WTC11 (cell line): ENCODE measurements at regions not wholly inside any gene's neighbourhood (a gene's known extent, or its start where the extent isn't known, plus 50 kb on each side); places are given as distances from the start of the nearest gene placed in this dataset.

Source experiments
- ATAC-seq: fragments of 200-7000 bp; cut with Tn5 transposase; 2 replicates; pipeline ENCODE4 v1.10.0; 2021; ENCODE audit warnings: mild to moderate bottlenecking, moderate library complexity
- CTCF ChIA-PET: fragments of 300-600 bp; sonication (Branson Sonifier 250); formaldehyde crosslinking; loops from one replicate; lab custom pipeline; 2021; ENCODE audit warnings: antibody characterized with exemption; lab: Charles Lee
- POLR2A ChIA-PET: fragments of 350-600 bp; sonication (Branson Sonifier 250); formaldehyde crosslinking; loops from one replicate; lab custom pipeline; 2021; ENCODE audit warnings: antibody characterized with exemption; lab: Charles Lee
- DNase-seq: peaks from one replicate; pipeline ENCODE4 v3.0.0; 2021; ENCODE audit warnings: low spot score
- H3K27ac Mint-ChIP-seq: 2 replicates; pipeline ENCODE4 v1.8.0; 2021; ENCODE audit warnings: mixed read lengths
- H3K27me3 Mint-ChIP-seq: 2 replicates; pipeline ENCODE4 v1.8.0; 2021; ENCODE audit warnings: low read depth, mild to moderate bottlenecking, moderate library complexity, mixed read lengths
- H3K36me3 Mint-ChIP-seq: 2 replicates; pipeline ENCODE4 v1.8.0; 2021; ENCODE audit warnings: mixed read lengths
- H3K4me1 Mint-ChIP-seq: 2 replicates; pipeline ENCODE4 v1.8.0; 2022; ENCODE audit warnings: mixed read lengths
- H3K4me3 Mint-ChIP-seq: 2 replicates; pipeline ENCODE4 v1.8.0; 2021; ENCODE audit warnings: mild to moderate bottlenecking, moderate library complexity, mixed read lengths
- H3K9me3 Mint-ChIP-seq: 2 replicates; pipeline ENCODE4 v1.8.0; 2021; ENCODE audit warnings: mixed read lengths
- ARID4B ChIP-seq: sonication (generic); formaldehyde crosslinking; IDR thresholded peaks from 2 replicates; pipeline ENCODE4 v1.8.0; 2023; ENCODE audit warnings: missing genetic modification reagents, mild to moderate bottlenecking, borderline replicate concordance
- ATF1 ChIP-seq: sonication (generic); formaldehyde crosslinking; IDR thresholded peaks from 2 replicates; pipeline ENCODE4 v1.8.1; 2023; ENCODE audit warnings: mild to moderate bottlenecking, moderate library complexity, missing genetic modification reagents
- ATF3 ChIP-seq: sonication (generic); formaldehyde crosslinking; conservative IDR thresholded peaks from 2 replicates; pipeline ENCODE4 v1.8.1; 2022; ENCODE audit warnings: mild to moderate bottlenecking, missing genetic modification reagents
- ELF4 ChIP-seq: sonication (generic); formaldehyde crosslinking; IDR thresholded peaks from 2 replicates; pipeline ENCODE4 v1.8.1; 2022; ENCODE audit warnings: low read depth, mild to moderate bottlenecking, moderate library complexity, missing genetic modification reagents
- FOXP1 ChIP-seq: sonication (generic); formaldehyde crosslinking; IDR thresholded peaks from 2 replicates; pipeline ENCODE4 v1.8.0; 2022; ENCODE audit warnings: missing genetic modification reagents, mild to moderate bottlenecking, moderate library complexity, borderline replicate concordance
- GABPB1 ChIP-seq: sonication (generic); formaldehyde crosslinking; IDR thresholded peaks from 2 replicates; pipeline ENCODE4 v1.8.1; 2023; ENCODE audit warnings: mild to moderate bottlenecking, missing genetic modification reagents
- GRHL2 ChIP-seq: fragments of 250-450 bp; sonication (Bioruptor Pico); IDR thresholded peaks from 2 replicates; pipeline ENCODE4 v1.8.0; 2022; ENCODE audit warnings: mild to moderate bottlenecking, moderate library complexity; ENCODE audit not compliant: insufficient replicate concordance, severe bottlenecking
- JAZF1 ChIP-seq: fragments of 250-450 bp; sonication (Bioruptor Pico); IDR thresholded peaks from 2 replicates; pipeline ENCODE4 v1.9.0; 2021; ENCODE audit warnings: moderate library complexity, mild to moderate bottlenecking, inconsistent platforms
- NFE2L1 ChIP-seq: sonication (generic); formaldehyde crosslinking; IDR thresholded peaks from 2 replicates; pipeline ENCODE4 v1.8.1; 2023; ENCODE audit warnings: missing genetic modification reagents
- OVOL2 ChIP-seq: fragments of 250-450 bp; sonication (Bioruptor Pico); IDR thresholded peaks from 2 replicates; pipeline ENCODE4 v1.9.0; 2021; ENCODE audit warnings: mild to moderate bottlenecking, borderline replicate concordance
- ZNF121 ChIP-seq: sonication (generic); formaldehyde crosslinking; IDR thresholded peaks from 2 replicates; pipeline ENCODE4 v1.8.0; 2023; ENCODE audit warnings: missing genetic modification reagents
- TF ChIP-seq, protein P1 (sequence below): fragments of 250-450 bp; sonication (Bioruptor Pico); IDR thresholded peaks from 2 replicates; pipeline ENCODE4 v1.9.0; 2021; ENCODE audit warnings: moderate library complexity, mild to moderate bottlenecking, inconsistent platforms, borderline replicate concordance
- TF ChIP-seq, protein P2 (sequence below): fragments of 200-600 bp; IDR thresholded peaks from 2 replicates; pipeline ENCODE4 v1.8.0; 2022; ENCODE audit warnings: antibody characterized with exemption
- TF ChIP-seq, protein P3 (sequence below): sonication (generic); formaldehyde crosslinking; IDR thresholded peaks from 2 replicates; pipeline ENCODE4 v1.8.1; 2023; ENCODE audit warnings: mild to moderate bottlenecking, missing genetic modification reagents, moderate library complexity
- TF ChIP-seq, protein P4 (sequence below): sonication (generic); formaldehyde crosslinking; IDR thresholded peaks from 2 replicates; pipeline ENCODE4 v1.8.1; 2022; ENCODE audit warnings: mild to moderate bottlenecking, missing genetic modification reagents, moderate library complexity, borderline replicate concordance
- TF ChIP-seq, protein P5 (sequence below): sonication (generic); formaldehyde crosslinking; IDR thresholded peaks from 2 replicates; pipeline ENCODE4 v1.8.1; 2022; ENCODE audit warnings: missing genetic modification reagents, borderline replicate concordance
- TF ChIP-seq, protein P6 (sequence below): fragments of 250-450 bp; sonication (Bioruptor Pico); IDR thresholded peaks from 2 replicates; pipeline ENCODE4 v2.1.2; 2022; ENCODE audit warnings: mild to moderate bottlenecking, moderate library complexity

- H3K27ac Mint-ChIP-seq = no peak overlapping the region
- ATAC-seq = no peak
- POLR2A ChIA-PET = no interaction called here
Measured at GRCh38 chr2:177335917-177336450, 56.6 kb upstream of the AGPS start.

GRCh38 chr2:177338177-177338721 lies 54.3 kb upstream of the AGPS start:
- H3K4me1 Mint-ChIP-seq = peaks cover 2% of the 10 kb centered on the region
- TF ChIP-seq, protein P1, sequence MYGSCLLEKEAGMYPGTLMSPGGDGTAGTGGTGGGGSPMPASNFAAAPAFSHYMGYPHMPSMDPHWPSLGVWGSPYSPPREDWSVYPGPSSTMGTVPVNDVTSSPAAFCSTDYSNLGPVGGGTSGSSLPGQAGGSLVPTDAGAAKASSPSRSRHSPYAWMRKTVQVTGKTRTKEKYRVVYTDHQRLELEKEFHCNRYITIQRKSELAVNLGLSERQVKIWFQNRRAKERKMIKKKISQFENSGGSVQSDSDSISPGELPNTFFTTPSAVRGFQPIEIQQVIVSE = no peak
- 0 out of 2 replicates have a peak, but pooled peaks have one; percentile 29 for TF ChIP-seq GABPB1 (CRISPR knock-in tag)
- no peaks in the 10 kb centered on the region for H3K9me3 Mint-ChIP-seq
- ATAC-seq (no peak), DNase-seq (no peak)
- POLR2A ChIA-PET = no interaction called here
- H3K36me3 Mint-ChIP-seq = no peaks in the 10 kb centered on the region
- CTCF ChIA-PET = interaction anchor here (1.2 kb wide), 1 partner anchor 173 kb away, joined by 5 read pairs; no protein-coding TSS in a partner anchor
- H3K27ac Mint-ChIP-seq = no peak overlapping the region
- H3K27me3 Mint-ChIP-seq = peaks cover 7% of the 10 kb centered on the region
- H3K4me3 Mint-ChIP-seq = no peak overlapping the region

More at GRCh38 chr2:177335917-177336450, 56.6 kb upstream of the AGPS start:
- H3K4me1 Mint-ChIP-seq = peaks cover 20% of the 10 kb centered on the region
- peaks cover 7% of the 10 kb centered on the region for H3K27me3 Mint-ChIP-seq
- TF ChIP-seq FOXP1 (CRISPR knock-in tag) (no peak), ARID4B (CRISPR knock-in tag) (no peak), ATF1 (no peak), ATF3 (CRISPR knock-in tag) (no peak)
- CTCF ChIA-PET = interaction anchor here (0.8 to 1.3 kb wide), 3 partner anchors 78 to 389 kb away, joined by 3 to 9 read pairs (median 3); no protein-coding TSS in a partner anchor
- DNase-seq = no peak
- H3K4me3 Mint-ChIP-seq = no peak overlapping the region
- H3K9me3 Mint-ChIP-seq = no peaks in the 10 kb centered on the region
- no peaks in the 10 kb centered on the region for H3K36me3 Mint-ChIP-seq

DNA sequence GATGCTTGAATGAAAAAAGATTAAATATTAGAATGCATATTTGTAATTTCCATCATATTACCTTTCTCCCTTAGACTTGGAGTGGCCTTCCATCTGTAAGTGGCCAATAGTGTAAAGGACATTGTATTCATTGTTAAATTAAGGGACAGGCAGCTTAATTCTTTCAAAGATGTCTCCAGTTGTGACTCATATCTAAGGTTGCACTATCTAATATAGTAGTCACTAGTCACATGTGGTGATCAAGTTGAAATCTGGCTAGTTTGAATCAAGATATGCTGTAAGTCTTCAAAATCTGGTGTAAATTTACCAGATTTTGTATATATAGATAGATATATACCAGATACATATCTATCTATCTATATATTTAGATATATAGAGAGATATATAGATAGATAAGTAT lies 52.4 kb upstream of the AGPS start:
- H3K4me3 Mint-ChIP-seq = no peak overlapping the region
- H3K4me1 Mint-ChIP-seq = no peaks in the 10 kb centered on the region
- CTCF ChIA-PET = no interaction called here
- H3K36me3 Mint-ChIP-seq = no peaks in the 10 kb centered on the region
- POLR2A ChIA-PET = no interaction called here
- ATAC-seq (no peak), DNase-seq (no peak)
- peaks cover 7% of the 10 kb centered on the region for H3K27me3 Mint-ChIP-seq
- TF ChIP-seq ZNF121 (CRISPR knock-in tag) = no peak
- no peak for TF ChIP-seq OVOL2
- TF ChIP-seq GABPB1 (CRISPR knock-in tag) = no peak
- TF ChIP-seq ELF4 (CRISPR knock-in tag) = no peak
- TF ChIP-seq, protein P2, sequence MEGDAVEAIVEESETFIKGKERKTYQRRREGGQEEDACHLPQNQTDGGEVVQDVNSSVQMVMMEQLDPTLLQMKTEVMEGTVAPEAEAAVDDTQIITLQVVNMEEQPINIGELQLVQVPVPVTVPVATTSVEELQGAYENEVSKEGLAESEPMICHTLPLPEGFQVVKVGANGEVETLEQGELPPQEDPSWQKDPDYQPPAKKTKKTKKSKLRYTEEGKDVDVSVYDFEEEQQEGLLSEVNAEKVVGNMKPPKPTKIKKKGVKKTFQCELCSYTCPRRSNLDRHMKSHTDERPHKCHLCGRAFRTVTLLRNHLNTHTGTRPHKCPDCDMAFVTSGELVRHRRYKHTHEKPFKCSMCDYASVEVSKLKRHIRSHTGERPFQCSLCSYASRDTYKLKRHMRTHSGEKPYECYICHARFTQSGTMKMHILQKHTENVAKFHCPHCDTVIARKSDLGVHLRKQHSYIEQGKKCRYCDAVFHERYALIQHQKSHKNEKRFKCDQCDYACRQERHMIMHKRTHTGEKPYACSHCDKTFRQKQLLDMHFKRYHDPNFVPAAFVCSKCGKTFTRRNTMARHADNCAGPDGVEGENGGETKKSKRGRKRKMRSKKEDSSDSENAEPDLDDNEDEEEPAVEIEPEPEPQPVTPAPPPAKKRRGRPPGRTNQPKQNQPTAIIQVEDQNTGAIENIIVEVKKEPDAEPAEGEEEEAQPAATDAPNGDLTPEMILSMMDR = no peak
- TF ChIP-seq, protein P3, sequence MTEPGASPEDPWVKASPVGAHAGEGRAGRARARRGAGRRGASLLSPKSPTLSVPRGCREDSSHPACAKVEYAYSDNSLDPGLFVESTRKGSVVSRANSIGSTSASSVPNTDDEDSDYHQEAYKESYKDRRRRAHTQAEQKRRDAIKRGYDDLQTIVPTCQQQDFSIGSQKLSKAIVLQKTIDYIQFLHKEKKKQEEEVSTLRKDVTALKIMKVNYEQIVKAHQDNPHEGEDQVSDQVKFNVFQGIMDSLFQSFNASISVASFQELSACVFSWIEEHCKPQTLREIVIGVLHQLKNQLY (CRISPR knock-in tag) = no peak
- TF ChIP-seq JAZF1 (CRISPR knock-in tag) = no peak
- no peak for TF ChIP-seq GRHL2 (CRISPR knock-in tag)
- TF ChIP-seq, protein P4, sequence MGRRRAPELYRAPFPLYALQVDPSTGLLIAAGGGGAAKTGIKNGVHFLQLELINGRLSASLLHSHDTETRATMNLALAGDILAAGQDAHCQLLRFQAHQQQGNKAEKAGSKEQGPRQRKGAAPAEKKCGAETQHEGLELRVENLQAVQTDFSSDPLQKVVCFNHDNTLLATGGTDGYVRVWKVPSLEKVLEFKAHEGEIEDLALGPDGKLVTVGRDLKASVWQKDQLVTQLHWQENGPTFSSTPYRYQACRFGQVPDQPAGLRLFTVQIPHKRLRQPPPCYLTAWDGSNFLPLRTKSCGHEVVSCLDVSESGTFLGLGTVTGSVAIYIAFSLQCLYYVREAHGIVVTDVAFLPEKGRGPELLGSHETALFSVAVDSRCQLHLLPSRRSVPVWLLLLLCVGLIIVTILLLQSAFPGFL = no peak
- TF ChIP-seq, protein P5, sequence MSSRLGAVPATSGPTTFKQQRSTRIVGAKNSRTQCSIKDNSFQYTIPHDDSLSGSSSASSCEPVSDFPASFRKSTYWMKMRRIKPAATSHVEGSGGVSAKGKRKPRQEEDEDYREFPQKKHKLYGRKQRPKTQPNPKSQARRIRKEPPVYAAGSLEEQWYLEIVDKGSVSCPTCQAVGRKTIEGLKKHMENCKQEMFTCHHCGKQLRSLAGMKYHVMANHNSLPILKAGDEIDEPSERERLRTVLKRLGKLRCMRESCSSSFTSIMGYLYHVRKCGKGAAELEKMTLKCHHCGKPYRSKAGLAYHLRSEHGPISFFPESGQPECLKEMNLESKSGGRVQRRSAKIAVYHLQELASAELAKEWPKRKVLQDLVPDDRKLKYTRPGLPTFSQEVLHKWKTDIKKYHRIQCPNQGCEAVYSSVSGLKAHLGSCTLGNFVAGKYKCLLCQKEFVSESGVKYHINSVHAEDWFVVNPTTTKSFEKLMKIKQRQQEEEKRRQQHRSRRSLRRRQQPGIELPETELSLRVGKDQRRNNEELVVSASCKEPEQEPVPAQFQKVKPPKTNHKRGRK = no peak
- TF ChIP-seq FOXP1 (CRISPR knock-in tag) = no peak
- TF ChIP-seq, protein P6, sequence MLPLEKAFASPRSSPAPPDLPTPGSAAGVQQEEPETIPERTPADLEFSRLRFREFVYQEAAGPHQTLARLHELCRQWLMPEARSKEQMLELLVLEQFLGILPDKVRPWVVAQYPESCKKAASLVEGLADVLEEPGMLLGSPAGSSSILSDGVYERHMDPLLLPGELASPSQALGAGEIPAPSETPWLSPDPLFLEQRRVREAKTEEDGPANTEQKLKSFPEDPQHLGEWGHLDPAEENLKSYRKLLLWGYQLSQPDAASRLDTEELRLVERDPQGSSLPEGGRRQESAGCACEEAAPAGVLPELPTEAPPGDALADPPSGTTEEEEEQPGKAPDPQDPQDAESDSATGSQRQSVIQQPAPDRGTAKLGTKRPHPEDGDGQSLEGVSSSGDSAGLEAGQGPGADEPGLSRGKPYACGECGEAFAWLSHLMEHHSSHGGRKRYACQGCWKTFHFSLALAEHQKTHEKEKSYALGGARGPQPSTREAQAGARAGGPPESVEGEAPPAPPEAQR (CRISPR knock-in tag) = no peak
- no peak for TF ChIP-seq NFE2L1 (CRISPR knock-in tag)
- H3K27ac Mint-ChIP-seq = no peak overlapping the region
- H3K9me3 Mint-ChIP-seq = no peaks in the 10 kb centered on the region
